Liver (tissue), 8 donors: ENCODE measurements at regions not wholly inside any gene's neighbourhood (a gene's known extent, or its start where the extent isn't known, plus 50 kb on each side); places are given as distances from the start of the nearest gene placed in this dataset.

Experiments used
- DNase-seq: peaks from one replicate; pipeline ENCODE4 v3.0.0-alpha.2; 2017; ENCODE audit warnings: low spot score
- H3K27ac ChIP-seq, 2 donors: one replicate each; pipeline ENCODE4 v1.7.0; 2013; ENCODE audit warnings: inconsistent platforms in 2 of 2, low read length in 2 of 2, control low read depth in 1 of 2, low read depth in 1 of 2, mild to moderate bottlenecking in 1 of 2
- H3K27me3 ChIP-seq, 4 donors: one replicate each; pipeline versions ENCODE4 v1.6.1 to v1.7.0; 2013; ENCODE audit warnings: low read length in 3 of 4, inconsistent platforms in 1 of 4, mild to moderate bottlenecking in 1 of 4, moderate library complexity in 1 of 4; ENCODE audit not compliant: control insufficient read depth in 4 of 4, insufficient read depth in 4 of 4
- H3K36me3 ChIP-seq, 4 donors: one replicate each; pipeline versions ENCODE4 v1.6.1 to v1.7.0; 2013; ENCODE audit warnings: low read length in 3 of 4, mild to moderate bottlenecking in 3 of 4, low read depth in 1 of 4, moderate library complexity in 1 of 4; ENCODE audit not compliant: control insufficient read depth in 4 of 4, insufficient read depth in 3 of 4
- H3K4me1 ChIP-seq, 4 donors: one replicate each; pipeline versions ENCODE4 v1.6.1 to v1.7.0; 2013; ENCODE audit warnings: low read length in 3 of 4, mild to moderate bottlenecking in 3 of 4, moderate library complexity in 1 of 4; ENCODE audit not compliant: control insufficient read depth in 4 of 4, insufficient read depth in 4 of 4
- H3K4me3 ChIP-seq, 3 donors: one replicate each; pipeline versions ENCODE4 v1.6.1 to v1.7.0; 2013; ENCODE audit warnings: low read length in 3 of 3, control low read depth in 1 of 3, low read depth in 1 of 3, mild to moderate bottlenecking in 1 of 3
- H3K9ac ChIP-seq, 2 donors: one replicate each; pipeline ENCODE4 v1.7.0; 2013; ENCODE audit warnings: low read length in 2 of 2, mild to moderate bottlenecking in 2 of 2, moderate library complexity in 2 of 2, control low read depth in 1 of 2, low read depth in 1 of 2
- H3K9me3 ChIP-seq, 4 donors: one replicate each; pipeline versions ENCODE4 v1.6.1 to v1.7.0; 2013; ENCODE audit warnings: low read length in 3 of 4; ENCODE audit not compliant: control insufficient read depth in 4 of 4
- FOXA1 ChIP-seq: IDR thresholded peaks from 2 replicates; pipeline ENCODE4 v1.6.1; 2016; ENCODE audit warnings: antibody characterized with exemption
- FOXA2 ChIP-seq: IDR thresholded peaks from 2 replicates; pipeline ENCODE4 v1.6.1; 2016; ENCODE audit warnings: antibody characterized with exemption
- HNF4A ChIP-seq, 2 donors: conservative IDR thresholded peaks; 2 replicates each; pipeline ENCODE4 v1.6.1; 2016; ENCODE audit warnings: antibody characterized with exemption in 2 of 2, mild to moderate bottlenecking in 2 of 2
- HNF4G ChIP-seq: IDR thresholded peaks from 2 replicates; pipeline ENCODE4 v1.6.1; 2016; ENCODE audit warnings: antibody characterized with exemption
- RAD21 ChIP-seq, 2 donors: IDR thresholded peaks; 2 replicates each; pipeline ENCODE4 v1.6.1; 2016; ENCODE audit warnings: antibody characterized with exemption in 2 of 2, mild to moderate bottlenecking in 2 of 2
- SP1 ChIP-seq: IDR thresholded peaks from 2 replicates; pipeline ENCODE4 v1.6.1; 2018; ENCODE audit warnings: antibody characterized with exemption, mild to moderate bottlenecking
- WGBS: extraction: QIAGEN DNeasy Blood & Tissue Kit; methylation state at CpG from one replicate; pipeline ENCODE4 v1.1.7; 2013; 5-methylcytosine and 5-hydroxymethylcytosine counted together
- TF ChIP-seq, protein P1 (sequence below): IDR thresholded peaks from 2 replicates; pipeline ENCODE4 v1.6.1; 2016; ENCODE audit warnings: antibody characterized with exemption, mild to moderate bottlenecking
- TF ChIP-seq, protein P2 (sequence below): fragments of 150-350 bp; IDR thresholded peaks from 2 replicates; pipeline ENCODE4 v1.5.1; 2017; ENCODE audit warnings: improper control_type of control experiment, low read depth, low read length; ENCODE audit not compliant: missing input control
- TF ChIP-seq, protein P3 (sequence below): IDR thresholded peaks from 2 replicates; pipeline ENCODE4 v1.6.1; 2016; ENCODE audit warnings: antibody characterized with exemption
- TF ChIP-seq, protein P4 (sequence below): IDR thresholded peaks from 2 replicates; pipeline ENCODE4 v1.6.1; 2016; ENCODE audit warnings: antibody characterized with exemption
- TF ChIP-seq, protein P5 (sequence below): IDR thresholded peaks from 2 replicates; pipeline ENCODE4 v1.6.1; 2016; ENCODE audit warnings: antibody characterized with exemption
- donor health status: healthy.
- donor health status: healthy.
- donor health status: healthy.
- donor health status: healthy.
- donor health status: healthy.

DNA sequence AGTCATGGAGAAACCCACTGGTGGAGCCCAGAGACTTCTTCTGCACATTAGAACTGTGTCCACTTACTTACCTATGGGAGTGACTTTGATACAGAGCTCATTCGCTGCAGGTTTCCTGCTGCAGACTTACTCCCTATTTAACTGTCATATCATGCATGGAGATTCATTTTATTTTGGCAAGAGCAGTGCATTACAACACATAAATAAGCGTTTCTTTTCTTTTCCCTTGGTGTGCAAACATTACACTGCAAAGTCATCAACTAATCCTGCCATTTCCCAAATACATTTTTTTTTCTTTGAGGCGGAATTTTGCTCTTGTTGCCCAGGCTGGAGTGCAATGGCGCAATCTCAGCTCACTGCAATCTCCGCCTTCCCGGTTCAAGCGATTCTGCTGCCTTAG is 230.9 kb upstream of the SFRP2 start:
- no peak for DNase-seq
- Histone ChIP-seq H3K9ac (no peak overlapping the region), H3K9me3 (no peaks in the 10 kb centered on the region), H3K4me1 (peaks cover 0 to 5% (median 0%) of the 10 kb centered on the region in 4 donors), H3K27ac (no peak overlapping the region), H3K36me3 (no peaks in the 10 kb centered on the region), H3K4me3 (no peak overlapping the region), H3K27me3 (no peaks in the 10 kb centered on the region)
- 71% methylated on average over 7 of the region's 7 CpGs for WGBS
- TF ChIP-seq, protein P1, sequence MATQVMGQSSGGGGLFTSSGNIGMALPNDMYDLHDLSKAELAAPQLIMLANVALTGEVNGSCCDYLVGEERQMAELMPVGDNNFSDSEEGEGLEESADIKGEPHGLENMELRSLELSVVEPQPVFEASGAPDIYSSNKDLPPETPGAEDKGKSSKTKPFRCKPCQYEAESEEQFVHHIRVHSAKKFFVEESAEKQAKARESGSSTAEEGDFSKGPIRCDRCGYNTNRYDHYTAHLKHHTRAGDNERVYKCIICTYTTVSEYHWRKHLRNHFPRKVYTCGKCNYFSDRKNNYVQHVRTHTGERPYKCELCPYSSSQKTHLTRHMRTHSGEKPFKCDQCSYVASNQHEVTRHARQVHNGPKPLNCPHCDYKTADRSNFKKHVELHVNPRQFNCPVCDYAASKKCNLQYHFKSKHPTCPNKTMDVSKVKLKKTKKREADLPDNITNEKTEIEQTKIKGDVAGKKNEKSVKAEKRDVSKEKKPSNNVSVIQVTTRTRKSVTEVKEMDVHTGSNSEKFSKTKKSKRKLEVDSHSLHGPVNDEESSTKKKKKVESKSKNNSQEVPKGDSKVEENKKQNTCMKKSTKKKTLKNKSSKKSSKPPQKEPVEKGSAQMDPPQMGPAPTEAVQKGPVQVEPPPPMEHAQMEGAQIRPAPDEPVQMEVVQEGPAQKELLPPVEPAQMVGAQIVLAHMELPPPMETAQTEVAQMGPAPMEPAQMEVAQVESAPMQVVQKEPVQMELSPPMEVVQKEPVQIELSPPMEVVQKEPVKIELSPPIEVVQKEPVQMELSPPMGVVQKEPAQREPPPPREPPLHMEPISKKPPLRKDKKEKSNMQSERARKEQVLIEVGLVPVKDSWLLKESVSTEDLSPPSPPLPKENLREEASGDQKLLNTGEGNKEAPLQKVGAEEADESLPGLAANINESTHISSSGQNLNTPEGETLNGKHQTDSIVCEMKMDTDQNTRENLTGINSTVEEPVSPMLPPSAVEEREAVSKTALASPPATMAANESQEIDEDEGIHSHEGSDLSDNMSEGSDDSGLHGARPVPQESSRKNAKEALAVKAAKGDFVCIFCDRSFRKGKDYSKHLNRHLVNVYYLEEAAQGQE: no peak
- TF ChIP-seq, protein P2, sequence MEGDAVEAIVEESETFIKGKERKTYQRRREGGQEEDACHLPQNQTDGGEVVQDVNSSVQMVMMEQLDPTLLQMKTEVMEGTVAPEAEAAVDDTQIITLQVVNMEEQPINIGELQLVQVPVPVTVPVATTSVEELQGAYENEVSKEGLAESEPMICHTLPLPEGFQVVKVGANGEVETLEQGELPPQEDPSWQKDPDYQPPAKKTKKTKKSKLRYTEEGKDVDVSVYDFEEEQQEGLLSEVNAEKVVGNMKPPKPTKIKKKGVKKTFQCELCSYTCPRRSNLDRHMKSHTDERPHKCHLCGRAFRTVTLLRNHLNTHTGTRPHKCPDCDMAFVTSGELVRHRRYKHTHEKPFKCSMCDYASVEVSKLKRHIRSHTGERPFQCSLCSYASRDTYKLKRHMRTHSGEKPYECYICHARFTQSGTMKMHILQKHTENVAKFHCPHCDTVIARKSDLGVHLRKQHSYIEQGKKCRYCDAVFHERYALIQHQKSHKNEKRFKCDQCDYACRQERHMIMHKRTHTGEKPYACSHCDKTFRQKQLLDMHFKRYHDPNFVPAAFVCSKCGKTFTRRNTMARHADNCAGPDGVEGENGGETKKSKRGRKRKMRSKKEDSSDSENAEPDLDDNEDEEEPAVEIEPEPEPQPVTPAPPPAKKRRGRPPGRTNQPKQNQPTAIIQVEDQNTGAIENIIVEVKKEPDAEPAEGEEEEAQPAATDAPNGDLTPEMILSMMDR: no peak
- TF ChIP-seq, protein P3, sequence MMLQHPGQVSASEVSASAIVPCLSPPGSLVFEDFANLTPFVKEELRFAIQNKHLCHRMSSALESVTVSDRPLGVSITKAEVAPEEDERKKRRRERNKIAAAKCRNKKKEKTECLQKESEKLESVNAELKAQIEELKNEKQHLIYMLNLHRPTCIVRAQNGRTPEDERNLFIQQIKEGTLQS: no peak
- TF ChIP-seq HNF4A (conservative IDR thresholded peaks at IDR 0.05): no peak
- TF ChIP-seq FOXA2: no peak
- TF ChIP-seq FOXA1: no peak
- no peak for TF ChIP-seq HNF4G
- TF ChIP-seq, protein P4, sequence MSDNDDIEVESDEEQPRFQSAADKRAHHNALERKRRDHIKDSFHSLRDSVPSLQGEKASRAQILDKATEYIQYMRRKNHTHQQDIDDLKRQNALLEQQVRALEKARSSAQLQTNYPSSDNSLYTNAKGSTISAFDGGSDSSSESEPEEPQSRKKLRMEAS: no peak

DNA sequence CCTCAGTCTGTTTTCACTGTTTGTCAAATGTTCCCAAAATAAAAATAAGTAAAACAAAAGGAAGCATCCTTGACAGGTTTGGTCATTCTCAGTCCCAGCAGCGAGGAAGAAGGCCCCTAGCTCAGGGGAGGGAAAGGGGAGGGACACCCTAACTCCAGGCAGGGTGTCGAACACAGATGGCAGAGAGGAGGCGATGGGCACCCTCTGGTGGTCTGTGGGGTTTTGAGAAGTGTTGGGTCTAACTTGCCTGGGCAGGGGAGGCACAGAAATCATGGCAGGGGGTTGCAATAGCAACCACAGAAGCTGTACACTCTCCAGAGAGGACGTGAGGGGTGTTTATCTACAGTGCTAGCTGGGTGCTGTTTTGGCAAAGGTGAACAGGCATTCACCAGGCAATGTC is 229.8 kb upstream of the SFRP2 start:
- TF ChIP-seq SP1 (no peak), HNF4A (conservative IDR thresholded peaks at IDR 0.05) (no peak), RAD21 (IDR thresholded peaks at IDR 0.05) (peak; percentile 20 to 24)
- TF ChIP-seq, protein P2: no peak
- TF ChIP-seq, protein P5, sequence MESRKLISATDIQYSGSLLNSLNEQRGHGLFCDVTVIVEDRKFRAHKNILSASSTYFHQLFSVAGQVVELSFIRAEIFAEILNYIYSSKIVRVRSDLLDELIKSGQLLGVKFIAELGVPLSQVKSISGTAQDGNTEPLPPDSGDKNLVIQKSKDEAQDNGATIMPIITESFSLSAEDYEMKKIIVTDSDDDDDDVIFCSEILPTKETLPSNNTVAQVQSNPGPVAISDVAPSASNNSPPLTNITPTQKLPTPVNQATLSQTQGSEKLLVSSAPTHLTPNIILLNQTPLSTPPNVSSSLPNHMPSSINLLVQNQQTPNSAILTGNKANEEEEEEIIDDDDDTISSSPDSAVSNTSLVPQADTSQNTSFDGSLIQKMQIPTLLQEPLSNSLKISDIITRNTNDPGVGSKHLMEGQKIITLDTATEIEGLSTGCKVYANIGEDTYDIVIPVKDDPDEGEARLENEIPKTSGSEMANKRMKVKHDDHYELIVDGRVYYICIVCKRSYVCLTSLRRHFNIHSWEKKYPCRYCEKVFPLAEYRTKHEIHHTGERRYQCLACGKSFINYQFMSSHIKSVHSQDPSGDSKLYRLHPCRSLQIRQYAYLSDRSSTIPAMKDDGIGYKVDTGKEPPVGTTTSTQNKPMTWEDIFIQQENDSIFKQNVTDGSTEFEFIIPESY: no peak
- TF ChIP-seq, protein P4: no peak
- peaks cover 0 to 3% (median 0%) of the 10 kb centered on the region in 4 donors for H3K4me1 ChIP-seq

More for the DNA sequence above, 229.8 kb upstream of the SFRP2 start:
- Histone ChIP-seq H3K4me3 (no peak overlapping the region), H3K27me3 (no peaks in the 10 kb centered on the region), H3K9ac (no peak overlapping the region), H3K36me3 (no peaks in the 10 kb centered on the region), H3K9me3 (no peaks in the 10 kb centered on the region), H3K27ac (no peak overlapping the region)
- no peak for DNase-seq
- 53% methylated on average over 4 of the region's 4 CpGs for WGBS
